H1 (cell line): ENCODE measurements at regions not wholly inside any gene's neighbourhood (a gene's known extent, or its start where the extent isn't known, plus 50 kb on each side); places are given as distances from the start of the nearest gene placed in this dataset.

Experiments used
- CTCF ChIA-PET: fragments of 300-600 bp; sonication (Branson Sonifier 250); formaldehyde crosslinking; loops from one replicate; lab custom pipeline; 2021; ENCODE audit not compliant: partially characterized antibody; lab: Charles Lee
- POLR2A ChIA-PET: fragments of 300-600 bp; sonication (Branson Sonifier 250); formaldehyde crosslinking; loops from one replicate; lab custom pipeline; 2021; ENCODE audit warnings: inconsistent platforms; ENCODE audit not compliant: partially characterized antibody; lab: Charles Lee
- DNase-seq, 2 experiments: peaks; one replicate each; pipeline versions ENCODE4 v3.0.0 to v3.0.0-alpha.2; 2010 to 2022; ENCODE audit warnings: low spot score in 2 of 2, low read depth in 1 of 2, mixed read lengths in 1 of 2
- FAIRE-seq: peaks from 2 replicates; lab custom pipeline; 2011; peaks lifted over from hg19 to GRCh38; lab: Jason Lieb, UNC
- H2AFZ ChIP-seq: 2 replicates; pipeline ENCODE4 v1.8.1; 2012; ENCODE audit warnings: low read length, inconsistent platforms
- H2AK5ac ChIP-seq: 2 replicates; pipeline ENCODE4 v1.6.1; 2013; ENCODE audit warnings: low read depth, low read length
- H2BK120ac ChIP-seq: replicated peaks from 2 replicates; pipeline ENCODE3; 2013; ENCODE audit warnings: low read depth, low read length, inconsistent platforms
- H2BK12ac ChIP-seq: 2 replicates; pipeline ENCODE4 v1.6.1; 2013; ENCODE audit warnings: low read depth, low read length
- H2BK15ac ChIP-seq: 2 replicates; pipeline ENCODE4 v1.6.1; 2013; ENCODE audit warnings: low read length
- H2BK20ac ChIP-seq: 2 replicates; pipeline ENCODE4 v1.6.1; 2013; ENCODE audit warnings: low read length
- H2BK5ac ChIP-seq: 2 replicates; pipeline ENCODE4 v1.6.1; 2013; ENCODE audit warnings: low read depth, low read length
- H3K14ac ChIP-seq: 2 replicates; pipeline ENCODE4 v1.6.1; 2013; ENCODE audit warnings: inconsistent platforms; ENCODE audit not compliant: insufficient read length
- H3K18ac ChIP-seq: 2 replicates; pipeline ENCODE4 v1.6.1; 2013; ENCODE audit warnings: low read length; ENCODE audit errors: extremely low read depth
- H3K23ac ChIP-seq: 2 replicates; pipeline ENCODE4 v1.6.1; 2013; ENCODE audit warnings: inconsistent platforms; ENCODE audit not compliant: insufficient read length
- H3K23me2 ChIP-seq: 2 replicates; pipeline ENCODE4 v1.6.1; 2013; ENCODE audit warnings: low read depth, low read length
- H3K27ac ChIP-seq: 2 replicates; pipeline ENCODE4 v1.6.1; 2011; ENCODE audit warnings: low read depth, low read length, inconsistent platforms
- H3K27me3 ChIP-seq, 4 experiments: replicated peaks in 1 of 4; 1 replicate in 1 of 4; 2 replicates in 3 of 4; pipeline versions ENCODE4 v1.6.1 to v1.8.1; 2011 to 2013; ENCODE audit warnings: low read length in 3 of 4, mild to moderate bottlenecking in 3 of 4, inconsistent platforms in 2 of 4, mixed read lengths in 2 of 4, moderate library complexity in 1 of 4; ENCODE audit not compliant: control insufficient read depth in 3 of 4, insufficient read depth in 3 of 4; ENCODE audit errors: extremely low read depth in 1 of 4
- H3K36me3 ChIP-seq, 4 experiments: 2 replicates each; pipeline versions ENCODE4 v1.6.1 to v1.8.1; 2011 to 2013; ENCODE audit warnings: mild to moderate bottlenecking in 4 of 4, low read length in 3 of 4, moderate library complexity in 2 of 4, control low read depth in 1 of 4, inconsistent platforms in 1 of 4; ENCODE audit not compliant: insufficient read depth in 4 of 4, control insufficient read depth in 2 of 4
- H3K4ac ChIP-seq: replicated peaks from 2 replicates; pipeline ENCODE3; 2013; ENCODE audit warnings: low read length, low read depth, mixed read lengths, inconsistent platforms; ENCODE audit not compliant: insufficient read length
- H3K4me1 ChIP-seq, 4 experiments: replicated peaks in 1 of 4; 1 replicate in 1 of 4; 2 replicates in 3 of 4; pipeline versions ENCODE4 v1.6.1 to v1.8.1; 2011 to 2013; ENCODE audit warnings: low read length in 3 of 4, inconsistent platforms in 2 of 4, mixed read lengths in 1 of 4; ENCODE audit not compliant: insufficient read depth in 4 of 4, control insufficient read depth in 3 of 4
- H3K4me2 ChIP-seq, 2 experiments: 2 replicates each; pipeline versions ENCODE4 v1.6.1 to v1.8.1; 2011 to 2013; ENCODE audit warnings: low read depth in 2 of 2, low read length in 2 of 2, control low read depth in 1 of 2, inconsistent platforms in 1 of 2, mild to moderate bottlenecking in 1 of 2; ENCODE audit not compliant: insufficient read depth in 1 of 2
- H3K4me3 ChIP-seq, 4 experiments: fragments of 200-600, 300-600 bp in 1 of 4; sonication (generic), shearing (Covaris generic), sonication (Bioruptor Twin) in 1 of 4; 2 replicates each; pipeline versions ENCODE4 v1.5.1 to v1.8.1; 2011 to 2016; ENCODE audit warnings: low read length in 4 of 4, low read depth in 3 of 4, control low read depth in 2 of 4, inconsistent platforms in 2 of 4, mild to moderate bottlenecking in 2 of 4, mixed read lengths in 1 of 4, moderate library complexity in 1 of 4; ENCODE audit not compliant: insufficient read depth in 2 of 4; ENCODE audit errors: extremely low read depth in 1 of 4
- H3K56ac ChIP-seq: replicated peaks from 2 replicates; pipeline ENCODE3; 2013; ENCODE audit warnings: low read depth, mild to moderate bottlenecking, mixed read lengths, low read length, inconsistent platforms; ENCODE audit not compliant: insufficient read length
- H3K79me1 ChIP-seq: 2 replicates; pipeline ENCODE4 v1.6.1; 2013; ENCODE audit warnings: low read depth, low read length, control low read depth
- H3K79me2 ChIP-seq, 2 experiments: 2 replicates each; pipeline versions ENCODE4 v1.6.1 to v1.8.1; 2012 to 2013; ENCODE audit warnings: low read length in 2 of 2, mild to moderate bottlenecking in 2 of 2, inconsistent platforms in 1 of 2; ENCODE audit not compliant: insufficient read depth in 2 of 2, control insufficient read depth in 1 of 2
- H3K9ac ChIP-seq, 4 experiments: replicated peaks in 1 of 4; 1 replicate in 1 of 4; 2 replicates in 3 of 4; pipeline versions ENCODE4 v1.6.1 to v1.8.1; 2011 to 2013; ENCODE audit warnings: low read depth in 3 of 4, low read length in 3 of 4, control low read depth in 2 of 4, mild to moderate bottlenecking in 2 of 4, moderate library complexity in 2 of 4, inconsistent platforms in 1 of 4; ENCODE audit errors: extremely low read depth in 1 of 4
- H3K9me3 ChIP-seq, 2 experiments: 2 replicates each; pipeline versions ENCODE4 v1.6.1 to v1.8.1; 2012 to 2013; ENCODE audit warnings: mild to moderate bottlenecking in 2 of 2, moderate library complexity in 2 of 2, control low read depth in 1 of 2, inconsistent platforms in 1 of 2, low read depth in 1 of 2, low read length in 1 of 2, mixed read lengths in 1 of 2; ENCODE audit not compliant: insufficient read depth in 2 of 2
- H4K20me1 ChIP-seq, 2 experiments: replicated peaks in 1 of 2; 2 replicates each; pipeline versions ENCODE3 to v1.8.1; 2011 to 2013; ENCODE audit warnings: inconsistent platforms in 2 of 2, low read length in 2 of 2, mild to moderate bottlenecking in 1 of 2; ENCODE audit not compliant: insufficient read depth in 2 of 2, control insufficient read depth in 1 of 2
- H4K5ac ChIP-seq: 2 replicates; pipeline ENCODE4 v1.6.1; 2013; ENCODE audit warnings: low read length, low read depth, mixed read lengths, inconsistent platforms; ENCODE audit not compliant: insufficient read length
- H4K8ac ChIP-seq: 2 replicates; pipeline ENCODE4 v1.8.0; 2013; ENCODE audit warnings: mild to moderate bottlenecking, moderate library complexity, low read length, inconsistent platforms; ENCODE audit not compliant: insufficient read depth; ENCODE audit errors: extremely low read depth
- H4K91ac ChIP-seq: replicated peaks from 2 replicates; pipeline ENCODE3; 2013; ENCODE audit warnings: low read length, mixed read lengths, inconsistent platforms; ENCODE audit not compliant: insufficient read length
- BACH1 ChIP-seq: IDR thresholded peaks from 2 replicates; pipeline ENCODE4 v1.6.1; 2012; ENCODE audit warnings: low read length, improper control_type of control experiment
- CTBP2 ChIP-seq: IDR thresholded peaks from 2 replicates; pipeline ENCODE4 v1.7.0; 2011; ENCODE audit warnings: borderline replicate concordance, mild to moderate bottlenecking, moderate library complexity, mixed read lengths, low read length; ENCODE audit not compliant: insufficient read depth, insufficient read length
- HDAC6 ChIP-seq: IDR thresholded peaks from one replicate; pipeline ENCODE4 v1.7.1; 2012; ENCODE audit warnings: low read depth, mild to moderate bottlenecking, inconsistent platforms, low read length, moderate library complexity
- SP4 ChIP-seq: IDR thresholded peaks from 2 replicates; pipeline ENCODE4 v1.6.1; 2012; ENCODE audit warnings: low read length, inconsistent platforms
- SUZ12 ChIP-seq: fragments of 200-600 bp; sonication (generic); IDR thresholded peaks from 2 replicates; pipeline ENCODE4 v1.6.1; 2012; ENCODE audit warnings: mild to moderate bottlenecking, inconsistent platforms, low read length, moderate library complexity, mixed read lengths
- TBP ChIP-seq: IDR thresholded peaks from 2 replicates; pipeline ENCODE4 v1.6.1; 2011; ENCODE audit warnings: low read depth, low read length, improper control_type of control experiment
- WGBS, 2 experiments: shearing (Covaris generic) in 1 of 2; methylation state at CpG; one replicate each; pipeline versions ENCODE4 v1.1.6 to v1.1.7; 2013 to 2015; ENCODE audit warnings: low lambda C conversion rate in 2 of 2, mixed read lengths in 2 of 2, inconsistent platforms in 1 of 2, low coverage in 1 of 2, missing lambda C conversion rate in 1 of 2; ENCODE audit not compliant: insufficient replicate concordance in 2 of 2, insufficient coverage in 1 of 2, insufficient read length in 1 of 2; ENCODE audit errors: extremely low coverage in 1 of 2, missing lambda C conversion rate in 1 of 2; 5-methylcytosine and 5-hydroxymethylcytosine counted together

GRCh38 chr3:165343185-165343584 is 147.0 kb upstream of the SLITRK3 start:
- no peak overlapping the region for H3K23ac ChIP-seq
- no peak overlapping the region for H3K4me3 ChIP-seq
- no peak overlapping the region for H4K91ac ChIP-seq
- no peaks in the 10 kb centered on the region for H4K20me1 ChIP-seq
- no peaks in the 10 kb centered on the region for H3K23me2 ChIP-seq
- CTCF ChIA-PET: interaction anchor here (0.6 kb wide), 1 partner anchor 240 kb away, joined by 3 read pairs; no protein-coding TSS in a partner anchor
- no peaks in the 10 kb centered on the region for H3K79me2 ChIP-seq
- H3K18ac ChIP-seq: no peak overlapping the region
- WGBS, 2 experiments: 94% methylated on average over 1 of the region's 1 CpG; no CpG with 5 or more reads in 1 of the 2 experiments
- no peak overlapping the region for H3K56ac ChIP-seq
- no peaks in the 10 kb centered on the region for H3K79me1 ChIP-seq
- no peak overlapping the region for H4K8ac ChIP-seq
- no peaks in the 10 kb centered on the region for H3K36me3 ChIP-seq
- no peak for TF ChIP-seq BACH1
- TF ChIP-seq TBP: no peak
- TF ChIP-seq SUZ12: no peak
- TF ChIP-seq SP4: no peak
- no peak for TF ChIP-seq HDAC6
- no peak for TF ChIP-seq CTBP2
- TF ChIP-seq, all 59 proteins: peak for 0
- no peak overlapping the region for H2BK15ac ChIP-seq
- H3K4me1 ChIP-seq: no peaks in the 10 kb centered on the region
- H2AK5ac ChIP-seq: no peak overlapping the region
- no peak overlapping the region for H3K9ac ChIP-seq
- DNase-seq (no peak), FAIRE-seq (no peak)
- no peak overlapping the region for H3K27ac ChIP-seq
- no peak overlapping the region for H2BK12ac ChIP-seq
- H2BK5ac ChIP-seq: no peak overlapping the region
- H3K27me3 ChIP-seq: no peaks in the 10 kb centered on the region
- POLR2A ChIA-PET: no interaction called here
- no peak overlapping the region for H2BK120ac ChIP-seq
- H3K4ac ChIP-seq: no peak overlapping the region
- no peaks in the 10 kb centered on the region; a peak in 1 of 4 replicates for H3K9me3 ChIP-seq
- no peak overlapping the region for H3K14ac ChIP-seq
- H3K4me2 ChIP-seq: no peak overlapping the region
- no peak overlapping the region for H2BK20ac ChIP-seq
- no peak overlapping the region; the same call in 1 of the 2 replicates for H2AFZ ChIP-seq
- no peak overlapping the region for H4K5ac ChIP-seq
